Esophagus squamous epithelium (tissue), 4 donors: ENCODE measurements at regions not wholly inside any gene's neighbourhood (a gene's known extent, or its start where the extent isn't known, plus 50 kb on each side); places are given as distances from the start of the nearest gene placed in this dataset.

Source experiments
- POLR2A ChIP-seq, 4 donors: fragments of 450-650 bp; IDR thresholded peaks; one replicate each; pipeline ENCODE4 v1.6.1; 2017; ENCODE audit warnings: antibody characterized with exemption in 4 of 4, mild to moderate bottlenecking in 4 of 4, moderate library complexity in 3 of 4
- TF ChIP-seq, protein P1 (sequence below), 6 experiments: fragments of 450-650 bp in 4 of 6; fragments of 200-600 bp in 2 of 6; sonication (generic) in 2 of 6; IDR thresholded peaks; one replicate each; pipeline ENCODE4 v1.5.1; 2016 to 2019; ENCODE audit warnings: antibody characterized with exemption in 6 of 6, mild to moderate bottlenecking in 4 of 6, moderate library complexity in 4 of 6

DNA sequence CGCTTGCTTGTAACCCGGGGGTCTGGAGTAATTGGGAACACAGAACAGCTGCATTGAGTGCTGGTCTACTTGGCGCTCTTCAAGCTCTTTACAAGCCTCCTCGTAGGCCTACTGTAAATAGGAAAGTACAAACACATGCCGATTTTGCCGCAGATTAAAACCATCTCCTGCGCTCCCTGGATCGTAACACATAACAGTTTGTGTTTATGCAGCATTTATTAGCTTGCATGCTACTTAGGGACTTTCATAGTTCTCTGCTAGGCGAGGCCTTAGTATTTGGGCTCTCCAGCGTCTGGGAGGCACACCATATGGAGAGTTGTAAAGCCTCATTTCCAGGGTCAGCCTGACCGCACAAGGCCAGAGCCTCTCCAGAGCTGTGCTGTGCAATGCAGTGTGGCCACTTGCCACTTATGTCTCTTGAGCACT is 84.0 kb upstream of the HAAO start:
- TF ChIP-seq, protein P1, sequence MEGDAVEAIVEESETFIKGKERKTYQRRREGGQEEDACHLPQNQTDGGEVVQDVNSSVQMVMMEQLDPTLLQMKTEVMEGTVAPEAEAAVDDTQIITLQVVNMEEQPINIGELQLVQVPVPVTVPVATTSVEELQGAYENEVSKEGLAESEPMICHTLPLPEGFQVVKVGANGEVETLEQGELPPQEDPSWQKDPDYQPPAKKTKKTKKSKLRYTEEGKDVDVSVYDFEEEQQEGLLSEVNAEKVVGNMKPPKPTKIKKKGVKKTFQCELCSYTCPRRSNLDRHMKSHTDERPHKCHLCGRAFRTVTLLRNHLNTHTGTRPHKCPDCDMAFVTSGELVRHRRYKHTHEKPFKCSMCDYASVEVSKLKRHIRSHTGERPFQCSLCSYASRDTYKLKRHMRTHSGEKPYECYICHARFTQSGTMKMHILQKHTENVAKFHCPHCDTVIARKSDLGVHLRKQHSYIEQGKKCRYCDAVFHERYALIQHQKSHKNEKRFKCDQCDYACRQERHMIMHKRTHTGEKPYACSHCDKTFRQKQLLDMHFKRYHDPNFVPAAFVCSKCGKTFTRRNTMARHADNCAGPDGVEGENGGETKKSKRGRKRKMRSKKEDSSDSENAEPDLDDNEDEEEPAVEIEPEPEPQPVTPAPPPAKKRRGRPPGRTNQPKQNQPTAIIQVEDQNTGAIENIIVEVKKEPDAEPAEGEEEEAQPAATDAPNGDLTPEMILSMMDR (IDR thresholded peaks at IDR 0.05), result no peak
- TF ChIP-seq POLR2A (IDR thresholded peaks at IDR 0.05), result no peak
